HG03469 (cell line): ENCODE measurements at regions not wholly inside any gene's neighbourhood (a gene's known extent, or its start where the extent isn't known, plus 50 kb on each side); places are given as distances from the start of the nearest gene placed in this dataset.
A peak's percentile ranks its signal among the peaks of the same experiment; 100 is the strongest.

Experiments
- ATAC-seq: cut with Tn5 transposase; IDR thresholded peaks from one replicate; pipeline ENCODE4 v1.9.1; 2021; ENCODE audit warnings: mild to moderate bottlenecking, moderate library complexity, moderate number of reproducible peaks; ENCODE audit not compliant: unreplicated experiment

GRCh38 chr12:89984846-89985245 lies 276.2 kb upstream of the ATP2B1 start:
- no peak for ATAC-seq

GRCh38 chr12:89983622-89984021 lies 275.0 kb upstream of the ATP2B1 start:
- ATAC-seq, result no peak

GRCh38 chr12:89980236-89980635 lies 271.6 kb upstream of the ATP2B1 start:
- no peak for ATAC-seq

GRCh38 chr12:89977405-89978085 lies 268.9 kb upstream of the ATP2B1 start:
- no peak for ATAC-seq

GRCh38 chr12:89976866-89977265 lies 268.2 kb upstream of the ATP2B1 start:
- no peak for ATAC-seq

- ATAC-seq, result no peak
These were observed 266.9 kb upstream of the ATP2B1 start for GRCh38 chr12:89975574-89975973.

DNA sequence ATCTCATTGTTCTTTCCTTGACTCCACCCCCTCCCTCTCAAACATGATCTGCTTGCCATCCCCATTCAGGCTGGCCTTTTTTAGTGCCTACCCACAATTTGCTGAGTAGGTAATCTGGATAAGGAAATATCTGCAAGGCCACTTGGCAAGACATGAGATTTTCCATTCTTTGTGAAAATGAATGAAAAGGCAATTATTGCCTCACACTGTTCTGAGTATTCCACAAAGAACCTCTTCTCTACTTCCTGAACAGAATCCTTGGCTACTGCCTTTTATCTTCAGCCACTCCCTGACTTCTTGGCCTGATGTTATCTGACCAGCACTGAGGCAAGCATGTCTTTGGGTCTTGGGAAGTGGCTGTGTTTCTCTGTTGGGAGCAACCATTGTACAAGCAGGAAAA lies 263.2 kb upstream of the ATP2B1 start:
- ATAC-seq, result no peak

GRCh38 chr12:89970722-89971121 lies 262.1 kb upstream of the ATP2B1 start:
- no peak for ATAC-seq

- no peak for ATAC-seq
These were observed 260.5 kb upstream of the ATP2B1 start for GRCh38 chr12:89969093-89969492.

DNA sequence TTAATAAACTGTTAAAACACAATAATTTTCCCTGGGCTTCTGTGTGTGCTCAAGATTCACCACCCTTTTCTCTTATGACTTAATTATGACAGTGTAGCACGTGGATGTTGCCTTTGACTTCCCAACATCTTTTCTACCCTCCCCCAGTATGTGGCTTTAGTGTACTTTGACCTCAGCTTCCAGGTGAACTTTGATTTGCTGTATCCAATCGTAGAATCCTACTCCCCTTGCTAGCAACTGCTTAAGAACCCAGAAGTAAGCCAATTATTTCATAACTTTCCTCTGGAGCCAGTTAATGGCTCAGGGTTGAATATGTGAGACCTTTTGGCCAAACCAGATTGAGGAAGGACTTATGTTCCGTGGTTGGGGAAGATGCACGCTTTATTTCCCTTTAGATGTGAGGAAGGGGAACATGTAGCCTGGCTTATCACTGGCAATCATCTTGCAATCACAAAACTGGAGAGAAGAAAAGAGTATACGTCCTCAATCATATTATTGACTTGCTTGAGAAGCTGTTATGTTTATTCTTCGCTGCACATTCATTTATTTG lies 259.6 kb upstream of the ATP2B1 start:
- ATAC-seq, result no peak

DNA sequence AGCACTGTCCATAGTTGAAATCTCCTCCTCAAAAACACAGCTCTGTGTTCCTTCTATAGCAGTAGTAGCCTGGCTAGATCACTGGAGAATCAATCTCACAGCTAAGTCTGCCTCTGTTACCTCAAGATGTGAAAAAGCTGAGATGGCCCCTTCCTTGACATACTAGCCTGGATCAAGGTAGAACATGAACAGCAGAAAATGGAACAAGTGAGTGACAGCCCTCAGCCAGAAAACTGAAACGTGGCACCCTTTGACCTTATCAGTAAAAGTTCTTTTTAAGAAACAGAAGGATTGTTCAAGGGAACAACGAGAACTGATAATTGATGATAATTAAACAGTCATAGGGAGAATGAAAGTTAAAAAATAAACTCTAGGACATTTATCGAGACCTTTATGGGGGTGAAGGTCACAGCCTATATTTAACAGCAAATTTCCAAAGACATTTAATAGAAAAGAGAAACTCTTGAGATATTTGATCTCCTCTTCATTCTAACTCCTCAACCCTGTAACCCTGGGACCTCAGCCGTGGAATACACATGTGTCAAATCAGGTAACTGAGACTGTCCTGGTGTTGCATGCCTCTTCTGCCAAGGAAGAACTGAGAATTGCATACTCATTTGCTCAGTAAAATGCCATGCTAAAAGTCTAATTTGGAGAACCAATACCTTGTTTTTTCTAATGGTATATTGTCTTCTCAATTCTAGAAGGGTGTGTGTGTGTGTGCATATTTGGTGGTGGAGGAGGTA lies 258.0 kb upstream of the ATP2B1 start:
- no peak for ATAC-seq

DNA sequence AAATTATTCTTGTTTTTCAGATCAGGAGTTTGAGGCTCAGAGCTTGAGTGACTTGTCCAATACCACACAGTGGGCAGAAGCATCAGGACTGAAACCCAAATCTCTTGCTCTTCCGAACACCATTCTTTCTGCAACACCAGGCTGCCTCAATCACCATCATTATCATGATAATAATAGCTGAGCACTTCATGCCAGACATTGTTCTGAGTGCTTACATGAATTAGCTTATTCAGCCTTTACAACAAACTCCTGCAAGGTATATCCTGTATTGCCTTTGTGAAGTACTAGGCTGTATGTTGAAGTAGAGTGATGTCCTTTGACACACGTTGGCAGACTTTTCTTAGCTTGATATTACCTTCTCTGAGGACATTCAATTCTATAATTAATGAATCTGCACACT lies 257.4 kb upstream of the ATP2B1 start:
- no peak for ATAC-seq

GRCh38 chr12:89962648-89963047 lies 254.0 kb upstream of the ATP2B1 start:
- no peak for ATAC-seq

GRCh38 chr12:89960607-89961394 lies 252.2 kb upstream of the ATP2B1 start:
- no peak for ATAC-seq

DNA sequence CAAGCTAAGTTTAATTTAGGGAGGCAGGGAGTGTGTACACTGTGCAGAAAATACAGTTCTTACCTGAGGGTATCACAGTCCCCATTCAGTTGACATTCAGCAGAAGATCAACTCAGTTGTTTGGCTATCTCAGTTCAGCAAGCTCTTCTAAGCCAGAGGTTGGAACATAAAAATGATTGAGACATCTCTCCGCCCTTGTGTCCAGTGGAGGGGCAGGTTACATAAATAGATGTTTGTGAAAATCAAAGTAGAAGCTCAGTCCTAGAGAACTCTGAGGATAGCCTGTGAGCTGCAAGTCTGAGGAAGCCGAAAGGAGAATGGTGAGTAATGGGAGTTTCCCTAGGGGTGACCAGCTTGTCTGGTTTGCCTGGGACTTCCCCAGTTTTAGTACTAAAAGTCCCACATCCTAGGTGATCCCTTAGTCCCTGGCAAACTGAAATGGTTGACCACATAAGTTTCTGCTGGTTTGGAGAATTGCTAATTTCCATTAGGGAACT lies 251.4 kb upstream of the ATP2B1 start:
- ATAC-seq, result peak; percentile 91

- no peak for ATAC-seq
These were observed 250.5 kb upstream of the ATP2B1 start for GRCh38 chr12:89959179-89959578.

GRCh38 chr12:89954259-89954658 lies 245.6 kb upstream of the ATP2B1 start:
- no peak for ATAC-seq

DNA sequence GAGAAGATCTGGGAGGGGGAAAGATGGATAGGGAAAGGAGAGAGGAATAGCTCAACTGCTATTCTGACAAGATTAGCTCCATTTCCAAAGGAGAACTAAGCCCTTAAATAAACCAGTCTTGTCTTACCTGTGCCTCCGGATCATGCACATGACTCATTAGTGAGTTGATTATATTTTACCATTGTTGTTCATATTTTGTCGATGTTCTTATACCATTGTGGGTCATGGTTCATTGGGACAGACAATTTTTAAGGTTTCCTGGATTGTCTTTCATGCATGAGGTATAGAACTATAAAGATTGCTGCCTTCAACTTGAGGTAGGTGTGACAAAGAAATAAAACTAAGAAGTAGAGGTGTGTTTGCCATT lies 243.0 kb upstream of the ATP2B1 start:
- ATAC-seq, result no peak

GRCh38 chr12:89951050-89951693 lies 242.5 kb upstream of the ATP2B1 start:
- no peak for ATAC-seq

DNA sequence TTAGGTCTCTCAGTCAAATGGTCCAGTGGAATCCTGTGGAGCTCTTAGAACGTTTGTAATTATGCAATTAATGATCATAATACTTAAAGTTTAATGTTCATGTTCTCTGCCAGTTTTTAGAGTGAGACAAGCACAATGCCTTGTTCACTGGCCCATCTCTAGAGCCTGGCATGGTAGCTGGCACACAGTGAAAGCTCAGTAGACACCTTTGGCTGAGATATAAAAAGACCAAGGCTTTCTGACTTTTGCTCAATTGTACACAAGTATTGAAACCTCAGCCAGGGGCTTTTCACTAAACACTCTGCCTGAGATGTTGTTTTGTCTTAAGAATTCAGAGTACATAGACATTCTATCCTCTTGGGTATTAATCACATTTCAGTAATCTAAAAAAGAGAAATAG lies 241.8 kb upstream of the ATP2B1 start:
- peak; percentile 24 for ATAC-seq
